ENCODE measurements at regions not wholly inside any gene's neighbourhood (a gene's known extent, or its start where the extent isn't known, plus 50 kb on each side); places are given as distances from the start of the nearest gene placed in this dataset.

DNA sequence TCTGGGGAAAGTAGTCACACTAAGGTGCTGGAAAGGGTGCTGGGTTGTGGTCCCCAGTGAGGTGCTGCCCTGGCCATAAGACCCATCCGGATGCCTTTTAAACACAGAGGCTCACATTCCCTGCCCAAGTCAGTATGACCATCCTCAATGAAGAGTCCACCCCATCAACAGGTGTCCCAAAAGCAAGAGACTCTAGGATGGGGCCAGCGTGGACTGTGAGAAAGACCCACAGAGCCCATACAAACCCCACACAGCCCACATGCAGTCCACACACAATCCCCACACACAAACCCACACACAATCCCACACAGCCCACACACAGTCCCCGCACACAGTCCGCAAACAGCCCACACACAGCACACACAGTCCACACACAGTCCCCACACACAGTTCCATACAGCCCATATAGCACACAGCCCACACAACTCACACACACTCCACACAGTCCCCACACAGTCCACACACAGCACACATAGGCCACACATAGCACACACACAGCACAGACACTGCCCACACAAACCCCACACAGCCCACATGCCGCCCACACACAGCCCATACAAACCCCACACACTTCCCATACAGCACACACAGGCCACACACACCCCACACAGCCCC is 241.4 kb upstream of the SALL3 start:
- TF ChIP-seq, protein P1, sequence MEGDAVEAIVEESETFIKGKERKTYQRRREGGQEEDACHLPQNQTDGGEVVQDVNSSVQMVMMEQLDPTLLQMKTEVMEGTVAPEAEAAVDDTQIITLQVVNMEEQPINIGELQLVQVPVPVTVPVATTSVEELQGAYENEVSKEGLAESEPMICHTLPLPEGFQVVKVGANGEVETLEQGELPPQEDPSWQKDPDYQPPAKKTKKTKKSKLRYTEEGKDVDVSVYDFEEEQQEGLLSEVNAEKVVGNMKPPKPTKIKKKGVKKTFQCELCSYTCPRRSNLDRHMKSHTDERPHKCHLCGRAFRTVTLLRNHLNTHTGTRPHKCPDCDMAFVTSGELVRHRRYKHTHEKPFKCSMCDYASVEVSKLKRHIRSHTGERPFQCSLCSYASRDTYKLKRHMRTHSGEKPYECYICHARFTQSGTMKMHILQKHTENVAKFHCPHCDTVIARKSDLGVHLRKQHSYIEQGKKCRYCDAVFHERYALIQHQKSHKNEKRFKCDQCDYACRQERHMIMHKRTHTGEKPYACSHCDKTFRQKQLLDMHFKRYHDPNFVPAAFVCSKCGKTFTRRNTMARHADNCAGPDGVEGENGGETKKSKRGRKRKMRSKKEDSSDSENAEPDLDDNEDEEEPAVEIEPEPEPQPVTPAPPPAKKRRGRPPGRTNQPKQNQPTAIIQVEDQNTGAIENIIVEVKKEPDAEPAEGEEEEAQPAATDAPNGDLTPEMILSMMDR (IDR thresholded peaks at IDR 0.05; ENCODE audit: low read depth, low read length) = no peak
- H3K4me3 ChIP-seq (ENCODE audit: low read depth, low read length) = no peak overlapping the region

- no peak overlapping the region for H3K4me3 ChIP-seq (ENCODE audit: low read depth, low read length)
- TF ChIP-seq, protein P1 (IDR thresholded peaks at IDR 0.05; ENCODE audit: low read depth, low read length) = no peak
Observed at GRCh38 chr18:78739115-78739514, 240.5 kb upstream of the SALL3 start.

DNA sequence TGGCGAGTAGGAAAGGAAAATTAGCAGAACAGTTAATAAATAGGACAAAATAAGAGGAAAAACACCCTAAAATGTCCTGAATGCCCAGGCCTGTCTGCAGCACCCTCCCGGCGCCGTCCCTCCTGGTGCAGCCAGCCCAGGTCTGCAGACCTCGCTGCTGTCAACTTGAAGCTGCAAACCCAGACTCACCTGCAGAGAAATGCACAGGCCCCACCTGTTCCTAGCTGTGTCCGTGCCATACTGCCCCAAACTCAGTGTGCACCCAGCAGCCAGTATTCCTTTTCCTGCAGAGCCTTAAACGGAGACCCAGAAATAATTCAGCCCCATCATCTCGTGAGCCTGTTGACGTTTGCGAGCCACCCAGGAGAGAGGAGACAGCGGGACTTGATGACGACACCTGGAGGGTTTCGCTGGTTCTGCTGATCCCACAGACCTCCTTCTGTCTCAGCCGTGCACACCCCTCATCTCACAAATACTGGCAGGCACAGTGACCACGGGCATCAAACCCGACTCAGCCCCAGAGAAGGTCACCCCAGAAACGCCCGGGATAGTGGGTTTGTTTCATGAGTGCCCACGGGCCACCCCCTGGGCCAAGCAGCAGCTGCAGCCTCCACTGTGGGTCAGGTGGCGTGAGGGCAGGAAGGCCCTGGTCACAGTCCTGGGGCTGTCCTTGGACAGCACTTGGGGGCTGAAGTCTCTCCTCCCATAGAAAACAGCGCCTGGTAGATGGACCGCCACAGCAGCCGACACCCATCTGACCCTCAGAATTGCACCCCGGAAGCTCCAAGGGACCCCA is 239.5 kb upstream of the SALL3 start:
- no peak overlapping the region for H3K4me3 ChIP-seq (ENCODE audit: low read depth, low read length)
- TF ChIP-seq, protein P1 (IDR thresholded peaks at IDR 0.05; ENCODE audit: low read depth, low read length) = no peak

DNA sequence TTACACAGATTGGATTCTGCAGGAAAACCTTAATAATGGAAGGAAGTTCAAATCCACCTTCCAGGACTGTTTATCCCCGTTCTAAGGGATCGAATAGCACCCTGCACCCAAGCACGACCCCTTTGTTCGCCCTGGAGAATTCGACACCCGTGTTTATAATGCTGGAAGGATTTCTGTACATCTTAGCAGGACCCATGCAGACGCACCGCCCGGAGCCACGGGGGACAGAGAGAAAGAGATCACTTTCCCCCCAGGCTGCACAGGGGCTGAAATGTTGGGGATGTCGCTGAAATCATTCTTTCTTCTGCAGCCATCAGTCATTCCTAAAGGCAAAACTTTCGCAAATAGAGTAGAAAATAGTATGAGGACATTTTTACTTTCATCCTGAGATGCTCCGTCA is 238.7 kb upstream of the SALL3 start:
- TF ChIP-seq, protein P1 (IDR thresholded peaks at IDR 0.05; ENCODE audit: low read depth, low read length) = no peak
- H3K4me3 ChIP-seq (ENCODE audit: low read depth, low read length) = no peak overlapping the region

DNA sequence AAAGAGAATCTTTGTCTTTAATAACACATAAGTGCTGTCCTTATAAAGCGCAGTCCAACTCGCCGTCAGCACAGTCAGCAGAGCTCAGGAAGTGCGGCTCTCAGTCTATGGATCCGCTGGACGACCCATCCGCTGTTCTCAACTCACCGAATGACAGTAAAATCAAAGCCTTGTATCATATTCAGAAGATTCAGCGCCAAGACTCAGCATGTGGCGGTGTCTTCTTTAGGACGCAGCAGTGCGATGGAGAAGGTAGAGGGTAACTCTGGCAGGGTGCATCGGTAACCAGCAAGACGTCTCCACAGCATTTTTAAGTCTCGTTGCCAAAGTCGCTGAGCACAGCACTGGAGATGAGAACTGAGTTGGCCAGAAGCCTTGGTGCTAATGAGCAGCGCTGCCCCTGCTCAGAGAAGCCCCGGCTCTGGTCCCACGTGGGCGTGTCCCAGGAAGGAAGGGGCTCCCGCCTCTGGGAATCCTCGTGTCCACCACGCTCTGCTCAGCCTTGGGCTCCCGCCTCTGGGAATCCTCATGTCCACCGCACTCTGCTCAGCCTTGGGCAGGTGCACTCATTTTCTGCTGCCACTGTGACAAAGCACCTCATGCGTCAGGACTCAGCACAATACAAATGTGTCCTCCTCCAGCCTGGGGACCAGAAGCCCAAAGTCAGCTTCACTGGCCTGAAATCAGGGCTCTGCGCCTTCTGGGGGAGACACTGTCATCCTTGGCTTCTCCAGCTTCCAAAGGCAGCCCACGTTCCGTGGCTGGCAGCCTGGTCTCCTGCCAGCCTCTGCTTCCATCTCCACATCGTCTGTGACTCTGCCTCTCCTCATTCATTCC is 238.0 kb upstream of the SALL3 start:
- TF ChIP-seq, protein P1 (IDR thresholded peaks at IDR 0.05; ENCODE audit: low read depth, low read length) = no peak
- H3K4me3 ChIP-seq (ENCODE audit: low read depth, low read length) = no peak overlapping the region

DNA sequence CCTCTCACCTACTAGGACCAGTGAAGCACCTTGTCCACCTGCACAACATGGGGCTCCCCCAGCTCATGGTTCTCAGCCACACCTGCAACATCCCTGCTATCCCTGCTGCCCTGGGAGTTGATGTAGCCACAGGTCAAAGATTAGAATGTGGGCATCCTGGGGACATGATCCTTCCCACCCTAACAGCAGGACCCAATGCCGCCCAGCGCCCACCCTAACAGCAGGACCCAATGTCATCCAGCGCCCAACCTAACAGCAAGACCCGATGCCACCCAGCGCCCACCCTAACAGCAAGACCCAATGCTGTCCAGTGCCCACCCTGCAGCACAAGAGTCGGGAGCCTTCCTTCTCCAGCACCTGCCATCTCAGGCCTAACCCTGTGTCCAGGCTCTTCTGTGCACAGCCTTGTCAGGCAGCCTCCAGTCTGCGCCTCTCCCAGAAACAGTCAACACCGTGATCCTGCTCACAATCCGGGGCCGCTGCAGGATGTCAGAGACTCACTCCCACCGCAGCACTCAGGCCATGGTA is 237.3 kb upstream of the SALL3 start:
- no peak overlapping the region for H3K4me3 ChIP-seq (ENCODE audit: low read depth, low read length)
- TF ChIP-seq, protein P1 (IDR thresholded peaks at IDR 0.05; ENCODE audit: low read depth, low read length) = no peak
